ENCODE measurements at regions not wholly inside any gene's neighbourhood (a gene's known extent, or its start where the extent isn't known, plus 50 kb on each side); places are given as distances from the start of the nearest gene placed in this dataset.

DNA sequence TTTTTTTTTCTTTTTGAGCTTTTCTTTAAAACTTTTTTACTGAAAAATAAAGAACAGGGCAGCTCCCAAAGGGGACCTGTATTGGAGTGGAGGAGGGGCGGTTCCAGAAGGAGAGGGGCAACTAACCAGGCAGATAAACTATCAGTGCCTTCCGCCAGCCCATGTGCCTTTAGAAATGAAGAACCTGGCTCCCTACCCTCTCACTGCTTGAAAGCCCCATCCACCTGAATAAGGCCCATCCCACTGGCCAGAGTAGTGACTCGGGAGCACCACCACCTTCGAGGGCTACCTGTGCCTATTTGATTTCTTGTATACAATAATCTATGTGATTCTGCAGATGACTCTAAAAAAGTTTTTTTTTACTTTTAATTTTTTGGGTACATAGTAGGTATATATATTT lies 276.7 kb downstream of the PSAT1 start:
- Histone ChIP-seq H3K27me3 (ENCODE audit: control insufficient read depth, insufficient read depth, low read length) (no peaks in the 10 kb centered on the region), H3K36me3 (ENCODE audit: control insufficient read depth, insufficient read depth, low read length) (no peaks in the 10 kb centered on the region), H3K4me3 (ENCODE audit: low read depth, low read length) (no peak overlapping the region), H3K27ac (ENCODE audit: low read depth, low read length) (no peak overlapping the region), H3K9ac (ENCODE audit: low read depth, low read length) (no peak overlapping the region), H3K4me1 (ENCODE audit: control insufficient read depth, insufficient read depth, low read length) (peaks cover 32% of the 10 kb centered on the region), H3K9me3 (ENCODE audit: control insufficient read depth, insufficient read depth, low read length) (no peaks in the 10 kb centered on the region)

DNA sequence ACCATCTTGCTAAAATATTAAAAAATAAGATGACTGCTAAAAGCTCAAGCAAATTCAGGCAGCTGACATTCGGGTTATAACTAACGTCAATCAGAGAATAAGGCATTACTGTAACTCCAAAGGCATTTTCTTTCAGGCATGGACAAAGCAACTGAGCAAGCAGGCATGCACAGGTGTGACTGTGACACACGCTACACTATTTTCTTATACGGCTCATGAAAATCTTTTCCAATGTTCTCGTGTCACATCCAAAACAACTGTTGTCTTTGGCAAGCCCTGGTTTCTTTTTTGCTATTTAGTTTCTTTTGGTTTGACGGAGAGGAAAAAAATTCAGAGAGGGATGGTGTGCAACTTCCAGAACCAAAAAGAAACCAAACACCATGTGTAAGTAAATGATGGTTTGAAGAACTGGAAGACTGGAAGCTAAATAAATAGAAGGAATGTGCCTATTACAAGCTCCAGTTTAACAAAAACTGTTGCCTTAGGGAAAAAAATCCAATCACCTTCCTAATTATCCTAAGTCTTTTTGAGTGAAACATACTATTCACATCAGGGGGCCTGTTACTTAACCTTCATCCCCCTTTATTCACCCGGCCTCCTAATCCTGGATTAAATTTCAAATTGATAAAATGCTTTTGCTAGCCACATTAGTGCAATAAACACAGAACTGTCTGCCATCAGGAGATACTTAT lies 277.6 kb downstream of the PSAT1 start:
- H3K27ac ChIP-seq (ENCODE audit: low read depth, low read length) = no peak overlapping the region
- no peak overlapping the region for H3K9ac ChIP-seq (ENCODE audit: low read depth, low read length)
- no peaks in the 10 kb centered on the region for H3K36me3 ChIP-seq (ENCODE audit: control insufficient read depth, insufficient read depth, low read length)
- H3K9me3 ChIP-seq (ENCODE audit: control insufficient read depth, insufficient read depth, low read length) = no peaks in the 10 kb centered on the region
- no peaks in the 10 kb centered on the region for H3K27me3 ChIP-seq (ENCODE audit: control insufficient read depth, insufficient read depth, low read length)
- H3K4me1 ChIP-seq (ENCODE audit: control insufficient read depth, insufficient read depth, low read length) = peaks cover 32% of the 10 kb centered on the region
- no peak overlapping the region for H3K4me3 ChIP-seq (ENCODE audit: low read depth, low read length)

DNA sequence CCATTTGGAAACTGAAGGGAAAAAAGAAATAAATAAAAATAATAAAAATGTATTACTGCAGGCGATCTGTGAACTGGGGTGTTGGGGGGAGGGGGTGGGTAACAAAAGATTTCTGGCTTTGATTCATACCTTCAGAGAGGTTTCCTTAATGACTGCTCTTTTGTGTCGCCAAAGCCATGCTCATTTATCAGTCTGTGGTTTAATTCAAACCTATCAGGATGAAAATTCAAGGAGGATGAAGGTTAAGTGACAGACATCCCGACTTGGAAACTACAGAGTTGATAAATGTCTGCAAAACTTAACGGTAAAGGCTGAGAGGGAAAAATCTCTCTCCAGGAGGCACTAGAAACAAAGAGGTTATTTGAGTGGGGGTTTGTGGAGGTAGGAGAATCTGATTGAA lies 278.2 kb downstream of the PSAT1 start:
- Histone ChIP-seq H3K27ac (ENCODE audit: low read depth, low read length) (peak overlapping the region; percentile 48), H3K4me3 (ENCODE audit: low read depth, low read length) (no peak overlapping the region), H3K4me1 (ENCODE audit: control insufficient read depth, insufficient read depth, low read length) (peaks cover 32% of the 10 kb centered on the region), H3K9ac (ENCODE audit: low read depth, low read length) (no peak overlapping the region), H3K27me3 (ENCODE audit: control insufficient read depth, insufficient read depth, low read length) (no peaks in the 10 kb centered on the region), H3K36me3 (ENCODE audit: control insufficient read depth, insufficient read depth, low read length) (no peaks in the 10 kb centered on the region), H3K9me3 (ENCODE audit: control insufficient read depth, insufficient read depth, low read length) (no peaks in the 10 kb centered on the region)

DNA sequence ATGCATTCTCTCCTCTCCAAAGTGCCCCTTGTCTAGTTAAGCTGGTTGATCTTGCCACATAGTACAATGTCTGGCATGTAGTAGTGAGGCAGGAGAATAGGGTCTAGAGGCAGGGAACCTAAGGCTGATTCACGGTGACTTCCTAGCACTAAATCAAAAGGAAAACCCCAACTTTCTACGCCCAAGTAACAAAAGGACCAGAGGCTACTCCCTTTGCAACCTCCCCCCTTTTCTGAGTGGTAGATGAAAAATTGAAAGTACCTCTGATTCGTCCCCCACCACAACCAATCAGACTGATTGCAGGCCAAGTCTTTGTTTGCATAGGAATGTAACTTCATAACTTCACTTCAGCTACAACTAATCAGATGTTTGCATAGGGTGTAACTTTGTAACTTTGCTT lies 278.8 kb downstream of the PSAT1 start:
- H3K9ac ChIP-seq (ENCODE audit: low read depth, low read length) = no peak overlapping the region
- no peak overlapping the region for H3K27ac ChIP-seq (ENCODE audit: low read depth, low read length)
- peaks cover 32% of the 10 kb centered on the region for H3K4me1 ChIP-seq (ENCODE audit: control insufficient read depth, insufficient read depth, low read length)
- no peaks in the 10 kb centered on the region for H3K27me3 ChIP-seq (ENCODE audit: control insufficient read depth, insufficient read depth, low read length)
- H3K4me3 ChIP-seq (ENCODE audit: low read depth, low read length) = no peak overlapping the region
- H3K9me3 ChIP-seq (ENCODE audit: control insufficient read depth, insufficient read depth, low read length) = no peaks in the 10 kb centered on the region
- no peaks in the 10 kb centered on the region for H3K36me3 ChIP-seq (ENCODE audit: control insufficient read depth, insufficient read depth, low read length)

DNA sequence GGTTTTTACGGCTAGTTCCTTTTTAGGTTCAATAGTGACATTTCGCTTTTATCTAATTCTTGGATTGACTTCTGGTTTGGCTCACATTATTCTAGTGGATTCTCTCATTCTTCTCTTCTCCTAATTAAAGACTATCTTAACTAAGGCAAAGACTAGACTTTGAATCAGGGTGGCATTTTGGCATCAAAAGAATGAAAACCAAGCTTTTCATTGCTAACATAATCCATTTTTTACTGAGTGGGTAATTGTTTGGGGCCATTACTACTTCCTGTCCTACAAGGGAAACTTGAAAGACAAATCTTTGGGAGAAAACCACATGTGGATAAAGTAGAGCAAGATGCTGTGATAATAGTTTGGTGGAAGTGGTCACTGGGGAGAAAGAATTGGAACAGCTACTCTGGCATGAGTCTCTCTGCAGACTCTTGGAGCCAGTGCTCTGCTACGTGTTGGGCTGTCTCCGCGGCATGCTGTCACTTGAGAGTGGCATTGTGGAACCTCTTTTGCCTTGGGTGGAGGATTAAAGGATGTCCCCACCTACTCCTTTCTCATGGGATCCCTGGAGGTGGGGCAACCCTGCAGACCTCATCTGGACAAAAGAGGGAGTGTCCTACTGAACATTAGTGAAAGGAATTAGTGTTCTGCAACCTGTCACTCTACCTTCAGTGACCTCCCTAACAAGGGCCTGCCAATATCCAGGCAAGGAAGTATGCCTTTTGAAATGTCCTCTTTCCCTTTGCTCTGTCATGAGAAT lies 280.4 kb downstream of the PSAT1 start:
- Histone ChIP-seq H3K27me3 (ENCODE audit: control insufficient read depth, insufficient read depth, low read length) (no peaks in the 10 kb centered on the region), H3K4me1 (ENCODE audit: control insufficient read depth, insufficient read depth, low read length) (peaks cover 32% of the 10 kb centered on the region), H3K9me3 (ENCODE audit: control insufficient read depth, insufficient read depth, low read length) (no peaks in the 10 kb centered on the region), H3K9ac (ENCODE audit: low read depth, low read length) (no peak overlapping the region), H3K27ac (ENCODE audit: low read depth, low read length) (no peak overlapping the region), H3K36me3 (ENCODE audit: control insufficient read depth, insufficient read depth, low read length) (no peaks in the 10 kb centered on the region), H3K4me3 (ENCODE audit: low read depth, low read length) (no peak overlapping the region)

DNA sequence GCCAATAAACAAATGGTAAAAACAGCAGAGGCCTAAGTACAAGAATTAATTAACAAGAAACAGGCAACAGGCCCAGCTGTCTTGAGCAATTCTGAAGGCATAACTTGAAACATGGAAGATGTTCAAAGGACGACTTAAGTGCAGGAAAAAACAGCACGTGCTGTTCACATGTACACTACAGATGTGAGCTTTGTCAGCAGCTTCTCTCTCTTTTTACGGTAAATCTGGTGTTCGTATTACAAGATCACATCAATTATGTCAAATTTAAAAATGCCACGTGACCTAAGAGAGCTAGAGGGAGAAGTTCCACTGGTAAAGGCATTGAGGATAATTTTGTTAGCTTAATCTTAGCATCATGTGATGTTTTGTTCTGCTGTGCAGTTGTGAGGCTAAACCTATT lies 281.1 kb downstream of the PSAT1 start:
- H3K27ac ChIP-seq (ENCODE audit: low read depth, low read length) = no peak overlapping the region
- H3K9ac ChIP-seq (ENCODE audit: low read depth, low read length) = no peak overlapping the region
- H3K4me3 ChIP-seq (ENCODE audit: low read depth, low read length) = no peak overlapping the region
- no peaks in the 10 kb centered on the region for H3K27me3 ChIP-seq (ENCODE audit: control insufficient read depth, insufficient read depth, low read length)
- H3K36me3 ChIP-seq (ENCODE audit: control insufficient read depth, insufficient read depth, low read length) = no peaks in the 10 kb centered on the region
- H3K9me3 ChIP-seq (ENCODE audit: control insufficient read depth, insufficient read depth, low read length) = no peaks in the 10 kb centered on the region
- peaks cover 28% of the 10 kb centered on the region for H3K4me1 ChIP-seq (ENCODE audit: control insufficient read depth, insufficient read depth, low read length)

DNA sequence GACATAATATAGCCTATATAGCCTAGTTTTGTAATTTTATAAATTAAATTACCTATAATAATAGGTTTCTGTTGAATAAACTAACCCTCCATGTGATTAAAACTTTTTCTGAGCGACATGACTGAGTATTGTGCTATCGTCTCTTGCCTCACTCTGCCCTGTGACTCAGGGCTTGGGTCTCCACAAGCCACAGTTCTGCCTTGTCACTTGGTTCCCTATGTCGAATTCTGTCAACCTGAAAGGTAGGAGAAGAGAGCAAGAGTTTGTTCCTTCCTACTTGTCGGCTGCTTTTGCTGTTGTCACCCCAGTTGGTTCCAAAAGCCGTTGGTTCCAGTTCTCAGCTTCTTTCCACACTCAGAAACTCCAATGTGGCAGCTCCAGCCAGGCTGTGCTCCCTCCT lies 285.9 kb downstream of the PSAT1 start:
- Histone ChIP-seq H3K9ac (ENCODE audit: low read depth, low read length) (no peak overlapping the region), H3K27ac (ENCODE audit: low read depth, low read length) (no peak overlapping the region), H3K9me3 (ENCODE audit: control insufficient read depth, insufficient read depth, low read length) (no peaks in the 10 kb centered on the region), H3K4me1 (ENCODE audit: control insufficient read depth, insufficient read depth, low read length) (no peaks in the 10 kb centered on the region), H3K36me3 (ENCODE audit: control insufficient read depth, insufficient read depth, low read length) (no peaks in the 10 kb centered on the region), H3K27me3 (ENCODE audit: control insufficient read depth, insufficient read depth, low read length) (no peaks in the 10 kb centered on the region), H3K4me3 (ENCODE audit: low read depth, low read length) (no peak overlapping the region)

DNA sequence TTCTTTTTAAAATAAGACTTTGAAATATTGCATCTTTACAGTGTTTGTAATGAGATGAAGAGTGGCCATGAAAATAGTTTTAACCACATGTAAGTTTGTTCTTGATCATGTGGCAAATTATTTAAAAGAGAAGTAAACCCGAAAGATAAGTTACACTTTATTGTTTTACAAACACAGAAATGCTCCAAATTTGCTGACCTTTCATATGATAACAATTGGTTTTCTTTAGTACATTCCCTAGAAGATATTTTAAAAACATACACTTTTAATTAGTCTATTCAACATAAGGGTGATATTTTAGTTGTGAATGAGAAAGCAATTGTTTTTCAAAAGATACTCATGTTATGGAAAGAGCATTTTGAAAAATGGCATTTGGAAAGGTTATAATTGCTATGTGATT lies 287.7 kb downstream of the PSAT1 start:
- H3K27me3 ChIP-seq (ENCODE audit: control insufficient read depth, insufficient read depth, low read length) = no peaks in the 10 kb centered on the region
- no peak overlapping the region for H3K27ac ChIP-seq (ENCODE audit: low read depth, low read length)
- H3K9ac ChIP-seq (ENCODE audit: low read depth, low read length) = no peak overlapping the region
- no peak overlapping the region for H3K4me3 ChIP-seq (ENCODE audit: low read depth, low read length)
- H3K36me3 ChIP-seq (ENCODE audit: control insufficient read depth, insufficient read depth, low read length) = no peaks in the 10 kb centered on the region
- no peaks in the 10 kb centered on the region for H3K9me3 ChIP-seq (ENCODE audit: control insufficient read depth, insufficient read depth, low read length)
- H3K4me1 ChIP-seq (ENCODE audit: control insufficient read depth, insufficient read depth, low read length) = no peaks in the 10 kb centered on the region

DNA sequence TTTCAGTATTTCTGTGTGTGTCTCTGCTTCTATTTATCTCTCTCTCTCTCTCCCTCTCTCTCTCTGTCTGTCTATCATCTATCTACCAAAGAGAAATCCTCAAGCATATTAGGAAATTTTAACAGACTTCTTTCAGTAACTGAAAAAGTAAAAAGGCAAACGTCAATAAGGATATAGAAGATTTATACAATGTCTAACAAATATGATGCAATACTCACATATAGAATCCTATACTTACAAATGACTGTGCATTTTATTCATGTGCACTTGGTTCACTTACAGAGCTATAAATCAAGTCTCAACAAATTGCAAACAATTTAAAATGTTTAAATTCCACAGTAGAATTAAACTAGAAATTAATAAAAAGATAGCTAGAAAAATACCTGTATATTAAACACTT lies 289.0 kb downstream of the PSAT1 start:
- Histone ChIP-seq H3K27ac (ENCODE audit: low read depth, low read length) (no peak overlapping the region), H3K4me1 (ENCODE audit: control insufficient read depth, insufficient read depth, low read length) (no peaks in the 10 kb centered on the region), H3K36me3 (ENCODE audit: control insufficient read depth, insufficient read depth, low read length) (no peaks in the 10 kb centered on the region), H3K9me3 (ENCODE audit: control insufficient read depth, insufficient read depth, low read length) (no peaks in the 10 kb centered on the region), H3K27me3 (ENCODE audit: control insufficient read depth, insufficient read depth, low read length) (no peaks in the 10 kb centered on the region), H3K4me3 (ENCODE audit: low read depth, low read length) (no peak overlapping the region), H3K9ac (ENCODE audit: low read depth, low read length) (no peak overlapping the region)

DNA sequence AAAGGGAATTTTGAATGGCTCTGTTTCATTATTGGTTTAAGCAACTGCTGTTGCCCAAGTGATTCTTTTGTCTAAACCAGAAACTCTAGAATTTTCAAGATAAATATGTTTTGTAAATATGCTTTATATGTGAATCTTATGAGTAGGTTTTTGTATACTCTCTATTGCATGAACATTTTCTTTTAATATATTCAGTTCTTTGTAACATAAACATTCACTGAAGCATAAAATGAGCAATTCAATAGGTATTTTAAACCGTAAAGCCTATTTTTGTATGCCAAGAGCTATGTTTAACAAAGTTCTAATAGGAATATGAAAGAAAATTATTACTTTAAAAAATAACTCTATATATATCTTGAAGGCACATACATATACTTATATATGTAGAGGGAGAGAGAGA lies 293.1 kb downstream of the PSAT1 start:
- H3K9ac ChIP-seq (ENCODE audit: low read depth, low read length) = no peak overlapping the region
- no peak overlapping the region for H3K4me3 ChIP-seq (ENCODE audit: low read depth, low read length)
- H3K27ac ChIP-seq (ENCODE audit: low read depth, low read length) = no peak overlapping the region
- H3K27me3 ChIP-seq (ENCODE audit: control insufficient read depth, insufficient read depth, low read length) = no peaks in the 10 kb centered on the region
- no peaks in the 10 kb centered on the region for H3K4me1 ChIP-seq (ENCODE audit: control insufficient read depth, insufficient read depth, low read length)
- H3K9me3 ChIP-seq (ENCODE audit: control insufficient read depth, insufficient read depth, low read length) = no peaks in the 10 kb centered on the region
- H3K36me3 ChIP-seq (ENCODE audit: control insufficient read depth, insufficient read depth, low read length) = no peaks in the 10 kb centered on the region

DNA sequence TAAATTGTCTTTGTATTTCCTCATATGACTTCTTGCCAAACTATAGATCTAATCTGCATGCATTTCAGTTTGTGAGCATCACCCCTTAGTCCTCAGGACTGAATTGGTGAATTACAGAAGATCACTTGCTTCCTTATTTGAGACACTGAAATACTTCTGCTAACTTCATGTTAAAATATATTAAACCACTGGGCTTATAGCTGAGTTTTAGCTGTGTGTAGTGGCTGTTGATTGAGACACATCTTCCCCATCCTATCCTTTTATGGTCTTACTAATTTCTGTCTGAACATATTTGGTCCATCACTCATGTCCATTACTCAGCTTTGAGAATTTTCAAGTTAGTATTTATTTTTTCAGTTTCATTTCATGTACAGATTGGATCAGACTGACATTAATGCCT lies 295.9 kb downstream of the PSAT1 start:
- H3K27ac ChIP-seq (ENCODE audit: low read depth, low read length) = no peak overlapping the region
- H3K4me1 ChIP-seq (ENCODE audit: control insufficient read depth, insufficient read depth, low read length) = no peaks in the 10 kb centered on the region
- H3K36me3 ChIP-seq (ENCODE audit: control insufficient read depth, insufficient read depth, low read length) = no peaks in the 10 kb centered on the region
- H3K9ac ChIP-seq (ENCODE audit: low read depth, low read length) = no peak overlapping the region
- no peaks in the 10 kb centered on the region for H3K9me3 ChIP-seq (ENCODE audit: control insufficient read depth, insufficient read depth, low read length)
- no peaks in the 10 kb centered on the region for H3K27me3 ChIP-seq (ENCODE audit: control insufficient read depth, insufficient read depth, low read length)
- H3K4me3 ChIP-seq (ENCODE audit: low read depth, low read length) = no peak overlapping the region

Measured in HUES48 (cell line).